Lower leg skin (tissue), 4 donors: ENCODE measurements at regions not wholly inside any gene's neighbourhood (a gene's known extent, or its start where the extent isn't known, plus 50 kb on each side); places are given as distances from the start of the nearest gene placed in this dataset.

Experiments used
- DNase-seq, 2 donors: peaks; one replicate each; pipeline ENCODE4 v3.0.0-alpha.2; 2019; ENCODE audit warnings: low spot score in 2 of 2
- H3K4me3 ChIP-seq: fragments of 200-600 bp; sonication (generic); 2 replicates; pipeline ENCODE4 v1.5.1; 2017; ENCODE audit warnings: mild to moderate bottlenecking, low read depth; ENCODE audit not compliant: poor library complexity, severe bottlenecking
- CTCF ChIP-seq, 3 donors: fragments of 450-650 bp; IDR thresholded peaks; one replicate each; pipeline ENCODE4 v1.5.1; 2016; ENCODE audit warnings: antibody characterized with exemption in 3 of 3, mild to moderate bottlenecking in 3 of 3, moderate library complexity in 2 of 3
- POLR2A ChIP-seq, 2 donors: fragments of 450-650 bp; IDR thresholded peaks; one replicate each; pipeline ENCODE4 v1.6.1; 2016 to 2017; ENCODE audit warnings: antibody characterized with exemption in 2 of 2, mild to moderate bottlenecking in 1 of 2, moderate library complexity in 1 of 2
- WGBS, 2 donors: methylation state at CpG; one replicate each; pipeline ENCODE4 v1.1.5; 2018; 5-methylcytosine and 5-hydroxymethylcytosine counted together
- intact Hi-C: fragments of 100-400 bp; cut with DNase I; formaldehyde crosslinking; loops from one replicate; pipeline ENCODE4 v1.15.0; 2023; ENCODE audit warnings: low total_unique reads

DNA sequence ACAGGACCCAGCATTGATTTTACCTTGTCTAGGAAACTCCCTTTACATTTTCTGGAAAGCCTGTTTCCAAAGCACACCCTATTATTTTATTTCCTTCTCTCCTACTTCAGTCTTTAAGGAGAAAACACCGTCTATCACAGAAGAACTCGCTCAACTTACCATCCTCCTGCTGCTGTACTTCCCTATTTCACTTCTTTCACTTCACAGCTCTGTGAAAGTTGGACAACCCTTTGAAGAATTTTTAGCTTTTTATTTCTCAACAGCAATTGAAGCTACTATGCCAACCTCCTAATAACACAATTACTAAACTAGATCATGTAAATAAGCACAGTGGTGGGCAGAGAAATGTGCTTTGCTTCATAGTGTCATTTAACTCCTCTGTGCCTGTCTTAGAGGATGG, 166.5 kb downstream of the TFEC start:
- H3K4me3 ChIP-seq, result no peak overlapping the region
- intact Hi-C loops, result no loop called here
- 69 to 89% methylated on average over 2 of the region's 2 CpGs for WGBS, 2 donors
- DNase-seq, result no peak
- TF ChIP-seq POLR2A (IDR thresholded peaks at IDR 0.05) (no peak), CTCF (IDR thresholded peaks at IDR 0.05) (no peak)

- no peak for DNase-seq
- intact Hi-C loops, result no loop called here
- WGBS, 2 donors, result 78 to 89% methylated on average over 1 of the region's 1 CpG
- no peak for TF ChIP-seq CTCF (IDR thresholded peaks at IDR 0.05)
- TF ChIP-seq POLR2A (IDR thresholded peaks at IDR 0.05), result no peak
- H3K4me3 ChIP-seq, result no peak overlapping the region
These were observed 179.3 kb downstream of the TFEC start for GRCh38 chr7:115851291-115851690.

GRCh38 chr7:115850774-115851173, 179.8 kb downstream of the TFEC start:
- 75 to 86% methylated on average over 3 of the region's 3 CpGs for WGBS, 2 donors
- H3K4me3 ChIP-seq, result no peak overlapping the region
- TF ChIP-seq POLR2A (IDR thresholded peaks at IDR 0.05) (no peak), CTCF (IDR thresholded peaks at IDR 0.05) (no peak)
- DNase-seq, result no peak
- intact Hi-C loops, result no loop called here

DNA sequence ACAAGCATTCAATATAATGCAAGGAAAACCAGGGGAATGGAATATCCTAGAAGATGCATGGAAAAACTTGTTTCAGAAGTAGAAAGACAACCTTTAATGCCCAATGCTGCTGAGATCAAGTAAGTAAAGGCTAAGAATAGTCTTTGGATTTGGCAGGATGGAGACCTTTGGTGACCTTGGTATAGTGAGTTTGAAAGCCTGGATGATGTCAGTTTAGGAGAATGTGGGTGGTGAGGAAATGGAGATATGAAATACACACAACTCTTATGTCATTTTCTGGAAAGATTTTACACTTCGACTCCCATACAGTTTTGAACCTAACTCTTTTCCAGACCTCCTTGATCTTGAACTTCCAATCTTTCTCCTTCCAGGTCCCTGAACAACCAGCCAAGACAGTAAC, 185.7 kb downstream of the TFEC start:
- WGBS, 2 donors, result 77 to 91% methylated on average over 1 of the region's 1 CpG

GRCh38 chr7:115840702-115841101, 189.9 kb downstream of the TFEC start:
- no peak for DNase-seq
- no peak for TF ChIP-seq POLR2A (IDR thresholded peaks at IDR 0.05)
- TF ChIP-seq CTCF (IDR thresholded peaks at IDR 0.05), result no peak
- no peak overlapping the region for H3K4me3 ChIP-seq
- 21% methylated on average over 3 of the region's 3 CpGs for WGBS, 2 donors
- intact Hi-C loops, result no loop called here

More for the DNA sequence above, 185.7 kb downstream of the TFEC start:
- intact Hi-C loops, result no loop called here
- TF ChIP-seq POLR2A (IDR thresholded peaks at IDR 0.05) (no peak), CTCF (IDR thresholded peaks at IDR 0.05) (no peak)
- DNase-seq, result no peak
- no peak overlapping the region for H3K4me3 ChIP-seq

- TF ChIP-seq CTCF (IDR thresholded peaks at IDR 0.05) (no peak), POLR2A (IDR thresholded peaks at IDR 0.05) (no peak)
- no peak overlapping the region for H3K4me3 ChIP-seq
- DNase-seq, result no peak
- intact Hi-C loops, result no loop called here
These were observed 191.7 kb downstream of the TFEC start for GRCh38 chr7:115838829-115839228.
